ENCODE measurements at regions not wholly inside any gene's neighbourhood (a gene's known extent, or its start where the extent isn't known, plus 50 kb on each side); places are given as distances from the start of the nearest gene placed in this dataset.

DNA sequence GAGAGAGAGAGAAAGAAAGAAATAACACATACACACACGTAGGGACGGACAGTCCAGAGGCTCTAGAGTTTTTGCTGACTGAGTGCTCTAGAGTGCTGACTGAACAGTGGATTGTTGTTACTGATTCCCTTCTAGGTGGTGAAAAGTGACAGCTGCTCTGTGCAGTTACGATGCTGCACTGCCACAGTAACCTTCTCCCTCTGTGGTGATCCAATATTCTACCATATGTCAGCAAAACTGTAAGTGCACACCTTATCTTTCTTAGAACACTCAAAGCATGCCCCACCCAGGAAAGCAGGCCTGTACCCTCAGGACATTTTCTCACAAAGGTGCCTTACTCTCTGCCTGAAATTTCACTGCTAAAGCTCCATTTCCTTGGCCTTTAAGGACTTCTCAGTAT is 1023.5 kb downstream of the TYW1 start:
- no peak for FAIRE-seq
- Histone ChIP-seq H3K4me3 (ENCODE audit: low read depth, low read length) (no peak overlapping the region), H3K36me3 (ENCODE audit: control insufficient read depth, insufficient read depth, low read length) (no peaks in the 10 kb centered on the region), H3K27me3 (ENCODE audit: control insufficient read depth, insufficient read depth, low read length) (no peaks in the 10 kb centered on the region)
- no peak for DNase-seq (ENCODE audit: low read depth)
- no peak for TF ChIP-seq CTCF (IDR thresholded peaks at IDR 0.05; ENCODE audit: insufficient read depth, low read length, severe bottlenecking)

DNA sequence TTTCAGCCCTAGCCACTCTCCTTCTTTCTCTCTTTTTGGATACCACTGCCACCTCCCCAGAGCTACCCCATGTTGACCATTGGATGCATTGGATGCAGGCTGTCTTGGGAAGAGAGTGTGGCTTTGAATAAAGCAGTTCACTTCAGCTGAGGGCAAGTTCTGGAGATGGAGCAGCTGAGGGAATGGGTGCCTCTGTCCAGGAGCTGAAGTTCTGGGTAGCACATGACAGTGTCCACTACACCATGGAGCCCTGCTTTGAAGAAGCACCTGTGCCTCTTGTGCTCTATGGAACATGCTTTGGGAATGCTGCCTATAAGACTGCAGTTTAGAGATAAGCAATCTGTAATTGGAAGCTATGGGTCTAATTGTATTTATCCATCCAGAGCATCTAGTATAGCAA is 1028.7 kb downstream of the TYW1 start:
- FAIRE-seq (no peak), DNase-seq (ENCODE audit: low read depth) (no peak)
- no peaks in the 10 kb centered on the region for H3K36me3 ChIP-seq (ENCODE audit: control insufficient read depth, insufficient read depth, low read length)
- no peak for TF ChIP-seq CTCF (IDR thresholded peaks at IDR 0.05; ENCODE audit: insufficient read depth, low read length, severe bottlenecking)
- H3K4me3 ChIP-seq (ENCODE audit: low read depth, low read length): no peak overlapping the region
- H3K27me3 ChIP-seq (ENCODE audit: control insufficient read depth, insufficient read depth, low read length): no peaks in the 10 kb centered on the region

DNA sequence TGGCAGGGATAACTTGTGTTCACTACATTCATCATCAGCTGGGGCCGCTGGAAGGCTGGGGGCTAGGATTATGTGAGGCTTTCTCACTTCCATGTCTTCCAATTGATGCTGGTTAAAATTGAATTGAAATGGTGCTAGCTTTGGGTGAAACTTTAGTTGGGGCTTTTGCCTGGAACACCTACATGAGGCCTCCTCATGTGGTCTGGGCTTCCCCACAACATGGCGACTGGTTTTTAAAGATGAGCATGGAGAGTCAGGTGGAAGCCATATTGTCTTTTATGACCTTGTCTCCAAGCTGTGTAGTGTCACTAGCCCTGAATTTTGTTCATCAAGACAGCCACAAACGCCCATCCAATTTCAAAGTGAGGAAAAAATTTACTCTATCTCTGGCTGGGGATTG is 1033.9 kb downstream of the TYW1 start:
- no peaks in the 10 kb centered on the region for H3K27me3 ChIP-seq (ENCODE audit: control insufficient read depth, insufficient read depth, low read length)
- no peak for TF ChIP-seq CTCF (IDR thresholded peaks at IDR 0.05; ENCODE audit: insufficient read depth, low read length, severe bottlenecking)
- no peak overlapping the region for H3K4me3 ChIP-seq (ENCODE audit: low read depth, low read length)
- DNase-seq (ENCODE audit: low read depth): no peak
- FAIRE-seq: no peak
- no peaks in the 10 kb centered on the region for H3K36me3 ChIP-seq (ENCODE audit: control insufficient read depth, insufficient read depth, low read length)

DNA sequence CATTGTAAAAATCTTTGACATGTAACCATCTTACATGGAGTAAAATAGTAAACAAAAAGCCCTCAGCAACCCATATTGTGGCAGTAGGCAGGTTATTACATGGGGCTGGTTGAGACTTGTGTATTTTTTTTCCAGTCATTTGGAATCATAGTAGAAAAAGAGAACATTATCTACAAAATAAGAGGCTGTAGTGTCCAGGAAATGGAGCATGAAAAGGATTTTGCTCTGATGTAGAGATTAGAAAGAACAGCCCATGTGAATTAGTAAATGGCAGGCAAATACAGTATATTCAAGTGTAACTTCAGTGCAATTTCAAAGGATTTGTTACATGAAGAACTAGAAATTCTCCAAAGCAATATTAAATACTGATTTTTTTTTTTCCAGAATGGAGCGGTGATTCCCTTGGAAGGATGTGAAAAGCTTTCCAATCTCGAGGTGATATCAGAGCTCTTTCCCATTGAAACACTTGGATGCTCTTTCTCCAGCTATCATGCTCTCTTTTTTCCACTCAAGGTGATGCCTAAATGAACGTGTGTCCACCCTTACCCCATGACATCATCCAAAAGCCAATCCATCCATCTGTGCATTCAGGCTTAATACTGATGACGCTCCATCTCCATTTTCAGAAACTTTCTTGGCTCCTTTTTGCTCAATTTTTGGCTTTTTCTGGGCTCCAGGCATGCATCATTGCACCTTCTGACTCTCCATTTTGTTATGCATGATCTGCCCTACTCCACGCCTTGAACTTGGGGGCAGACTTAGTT is 1034.7 kb downstream of the TYW1 start:
- no peak for TF ChIP-seq CTCF (IDR thresholded peaks at IDR 0.05; ENCODE audit: insufficient read depth, low read length, severe bottlenecking)
- Histone ChIP-seq H3K4me3 (ENCODE audit: low read depth, low read length) (no peak overlapping the region), H3K36me3 (ENCODE audit: control insufficient read depth, insufficient read depth, low read length) (no peaks in the 10 kb centered on the region), H3K27me3 (ENCODE audit: control insufficient read depth, insufficient read depth, low read length) (no peaks in the 10 kb centered on the region)
- no peak for FAIRE-seq
- DNase-seq (ENCODE audit: low read depth): no peak

- FAIRE-seq (no peak), DNase-seq (ENCODE audit: low read depth) (peak; percentile 38)
- no peaks in the 10 kb centered on the region for H3K36me3 ChIP-seq (ENCODE audit: control insufficient read depth, insufficient read depth, low read length)
- TF ChIP-seq CTCF (IDR thresholded peaks at IDR 0.05; ENCODE audit: insufficient read depth, low read length, severe bottlenecking): no peak
- no peaks in the 10 kb centered on the region for H3K27me3 ChIP-seq (ENCODE audit: control insufficient read depth, insufficient read depth, low read length)
- H3K4me3 ChIP-seq (ENCODE audit: low read depth, low read length): no peak overlapping the region
These were observed 1042.1 kb downstream of the TYW1 start for GRCh38 chr7:68038621-68039314.
